HCT116 (cell line): ENCODE measurements at regions not wholly inside any gene's neighbourhood (a gene's known extent, or its start where the extent isn't known, plus 50 kb on each side); places are given as distances from the start of the nearest gene placed in this dataset.

Experiments used
- ATAC-seq: fragments of 200-7000 bp; cut with Tn5 transposase; 2 replicates; pipeline ENCODE4 v1.9.1; 2020; ENCODE audit warnings: mild to moderate bottlenecking, moderate library complexity
- BruUV-seq: library from RNA; stranded (reverse); fragments of 400-500 nt; replicated peaks from 2 replicates; lab custom pipeline; 2021; lab: Mats Ljungman, UMichigan
- CTCF ChIA-PET: fragments of 300-600 bp; sonication (Branson Sonifier 250); formaldehyde crosslinking; loops from one replicate; lab custom pipeline; 2021; ENCODE audit warnings: antibody characterized with exemption; lab: Charles Lee
- POLR2A ChIA-PET: fragments of 300-600, 350-600 bp; sonication (Branson Sonifier 250); formaldehyde crosslinking; loops from one replicate; lab custom pipeline; 2021; ENCODE audit warnings: antibody characterized with exemption; lab: Charles Lee
- RAD21 ChIA-PET, 2 experiments: fragments of 300-600 bp; sonication (Branson Sonifier 250); formaldehyde crosslinking; loops; one replicate each; lab custom pipeline; 2023; ENCODE audit warnings: low total read pairs in 2 of 2; ENCODE audit not compliant: uncharacterized antibody in 2 of 2, unreplicated experiment in 2 of 2, low non-redundant PET in 1 of 2; lab: Charles Lee
- DNase-seq: peaks from one replicate; pipeline ENCODE4 v3.0.0-alpha.2; 2010; ENCODE audit warnings: low read depth, low spot score
- H2AFZ ChIP-seq: fragments of 200-600 bp; shearing (Covaris generic), sonication (generic); 2 replicates; pipeline ENCODE4 v1.6.1; 2017; ENCODE audit warnings: low read depth, mixed run types, mixed read lengths, antibody characterized with exemption, low read length; ENCODE audit not compliant: poor library complexity, severe bottlenecking
- H3K27ac ChIP-seq: 2 replicates; pipeline ENCODE4 v1.5.1; 2012; ENCODE audit warnings: low read depth, low read length
- H3K27me3 ChIP-seq: fragments of 200-600 bp; sonication (generic); 2 replicates; pipeline ENCODE4 v1.6.1; 2016; ENCODE audit warnings: mixed run types, low read length, mixed read lengths; ENCODE audit not compliant: insufficient read depth
- H3K36me3 ChIP-seq, 2 experiments: fragments of 200-500 bp in 1 of 2; fragments of 200-600 bp in 1 of 2; sonication (Bioruptor generic) in 1 of 2; sonication (generic) in 1 of 2; 2 replicates each; pipeline versions ENCODE4 v1.5.1 to v1.6.1; 2014 to 2016; ENCODE audit warnings: low read length in 2 of 2, inconsistent platforms in 1 of 2, mixed read lengths in 1 of 2, mixed run types in 1 of 2; ENCODE audit not compliant: insufficient read depth in 2 of 2, control insufficient read depth in 1 of 2
- H3K4me1 ChIP-seq, 2 experiments: fragments of 200-600 bp in 1 of 2; sonication (generic) in 1 of 2; 2 replicates each; pipeline versions ENCODE4 v1.5.1 to v1.6.1; 2012 to 2017; ENCODE audit warnings: low read length in 2 of 2, inconsistent platforms in 1 of 2, mild to moderate bottlenecking in 1 of 2, mixed read lengths in 1 of 2, mixed run types in 1 of 2, moderate library complexity in 1 of 2; ENCODE audit not compliant: insufficient read depth in 2 of 2, control insufficient read depth in 1 of 2
- H3K4me2 ChIP-seq: fragments of 200-600 bp; sonication (generic); 2 replicates; pipeline ENCODE4 v1.6.1; 2017; ENCODE audit warnings: mixed run types, low read length, mixed read lengths
- H3K4me3 ChIP-seq, 2 experiments: fragments of 200-600 bp in 1 of 2; sonication (generic) in 1 of 2; replicated peaks in 1 of 2; 2 replicates each; pipeline ENCODE4 v1.5.1; 2011 to 2016; ENCODE audit warnings: low read length in 2 of 2, control low read depth in 1 of 2, low read depth in 1 of 2, mild to moderate bottlenecking in 1 of 2, mixed read lengths in 1 of 2, mixed run types in 1 of 2
- H3K79me2 ChIP-seq: fragments of 200-600 bp; sonication (generic); 2 replicates; pipeline ENCODE4 v1.6.1; 2017; ENCODE audit warnings: mild to moderate bottlenecking, mixed run types, low read length, moderate library complexity, mixed read lengths; ENCODE audit not compliant: insufficient read depth
- H3K9ac ChIP-seq: fragments of 200-600 bp; sonication (generic); 2 replicates; pipeline ENCODE4 v1.6.1; 2016; ENCODE audit warnings: low read length, mixed read lengths
- H3K9me2 ChIP-seq: fragments of 200-600 bp; sonication (generic), shearing (Covaris generic); 2 replicates; pipeline ENCODE4 v1.6.1; 2017; ENCODE audit warnings: mixed run types, mild to moderate bottlenecking, moderate library complexity; ENCODE audit not compliant: insufficient read depth
- H3K9me3 ChIP-seq, 2 experiments: fragments of 200-500 bp in 1 of 2; fragments of 200-600 bp in 1 of 2; sonication (Bioruptor generic) in 1 of 2; sonication (generic) in 1 of 2; 2 replicates each; pipeline ENCODE4 v1.6.1; 2014 to 2017; ENCODE audit warnings: low read length in 2 of 2, mixed read lengths in 2 of 2, inconsistent platforms in 1 of 2, low read depth in 1 of 2, mild to moderate bottlenecking in 1 of 2, mixed run types in 1 of 2, moderate library complexity in 1 of 2; ENCODE audit not compliant: control insufficient read depth in 1 of 2, insufficient read depth in 1 of 2
- H4K20me1 ChIP-seq: fragments of 200-600 bp; sonication (generic), shearing (Covaris generic); 2 replicates; pipeline ENCODE4 v1.6.1; 2017; ENCODE audit warnings: mixed run types, mild to moderate bottlenecking, moderate library complexity; ENCODE audit not compliant: insufficient read depth
- CBX3 ChIP-seq: IDR thresholded peaks from 2 replicates; pipeline ENCODE4 v1.6.1; 2012; ENCODE audit warnings: low read depth
- CEBPB ChIP-seq: IDR thresholded peaks from 2 replicates; pipeline ENCODE4 v1.6.1; 2012; ENCODE audit warnings: low read depth
- CTCF ChIP-seq, 3 experiments: fragments of 200-600 bp in 1 of 3; sonication (generic) in 1 of 3; IDR thresholded peaks in 2 of 3; conservative IDR thresholded peaks in 1 of 3; 2 replicates each; pipeline ENCODE4 v1.5.1; 2012 to 2017; ENCODE audit warnings: low read depth in 2 of 3, low read length in 2 of 3, antibody characterized with exemption in 1 of 3, borderline replicate concordance in 1 of 3, control low read depth in 1 of 3, mild to moderate bottlenecking in 1 of 3, mixed read lengths in 1 of 3, mixed run types in 1 of 3, moderate library complexity in 1 of 3; ENCODE audit not compliant: insufficient read depth in 1 of 3
- JUND ChIP-seq: IDR thresholded peaks from 2 replicates; pipeline ENCODE4 v1.6.1; 2012
- POLR2A ChIP-seq: IDR thresholded peaks from 2 replicates; pipeline ENCODE4 v1.7.0; 2011; ENCODE audit warnings: borderline replicate concordance; ENCODE audit not compliant: insufficient read depth, insufficient read length; ENCODE audit errors: extremely low read depth
- REST ChIP-seq: IDR thresholded peaks from 2 replicates; pipeline ENCODE4 v1.6.1; 2012; ENCODE audit warnings: low read depth
- intact Hi-C: fragments of 100-400 bp; cut with micrococcal nuclease; formaldehyde crosslinking; loops from 2 replicates; pipeline ENCODE4 v1.10.0; 2022

GRCh38 chr6:150722614-150723344, 123.1 kb downstream of the PLEKHG1 start:
- no peaks in the 10 kb centered on the region for H3K36me3 ChIP-seq
- H4K20me1 ChIP-seq = no peaks in the 10 kb centered on the region
- H3K9ac ChIP-seq = no peak overlapping the region
- ATAC-seq = no peak
- no TSS peak for BruUV-seq
- DNase-seq = no peak
- CTCF ChIA-PET = no interaction called here
- H3K27me3 ChIP-seq = no peaks in the 10 kb centered on the region
- no peaks in the 10 kb centered on the region for H3K79me2 ChIP-seq
- no peak overlapping the region for H3K4me3 ChIP-seq
- intact Hi-C loops = no loop called here
- POLR2A ChIA-PET = no interaction called here
- H3K9me2 ChIP-seq = no peaks in the 10 kb centered on the region
- H3K27ac ChIP-seq = no peak overlapping the region
- TF ChIP-seq JUND (no peak), POLR2A (no peak), REST (no peak), CTCF (IDR thresholded peaks at IDR 0.05 in 2 of 3, conservative IDR thresholded peaks at IDR 0.05 in 1 of 3; ENCODE audit: borderline replicate concordance in 1 of 3, insufficient read depth in 1 of 3, low read depth in 2 of 3, low read length in 2 of 3) (no peak), CBX3 (no peak), CEBPB (no peak)
- no peaks in the 10 kb centered on the region for H3K9me3 ChIP-seq
- H3K4me1 ChIP-seq = peaks cover 22 to 27% of the 10 kb centered on the region in 2 experiments
- H3K4me2 ChIP-seq = no peak overlapping the region
- no peak overlapping the region for H2AFZ ChIP-seq
- RAD21 ChIA-PET = no interaction called here
